ENCODE measurements at regions not wholly inside any gene's neighbourhood (a gene's known extent, or its start where the extent isn't known, plus 50 kb on each side); places are given as distances from the start of the nearest gene placed in this dataset.

GRCh38 chr5:167460449-167461020, 830.9 kb upstream of the WWC1 start:
- ATAC-seq (no peak), DNase-seq (no peak)
- Mint-ChIP-seq H3K4me1 (ENCODE audit: low read depth) (no peaks in the 10 kb centered on the region), H3K27ac (no peak overlapping the region), H3K36me3 (ENCODE audit: low read depth) (no peaks in the 10 kb centered on the region), H3K27me3 (no peaks in the 10 kb centered on the region), H3K4me3 (no peak overlapping the region), H3K9me3 (peaks cover 10% of the 10 kb centered on the region)
- ChIA-PET POLR2A (no interaction called here), CTCF (no interaction called here)
- TF ChIP-seq CTCF (IDR thresholded peaks at IDR 0.05): no peak
- intact Hi-C loops (cut with micrococcal nuclease): no loop called here

- ATAC-seq: no peak
- H3K36me3 Mint-ChIP-seq (ENCODE audit: low read depth): no peaks in the 10 kb centered on the region
- peaks cover 8% of the 10 kb centered on the region for H3K9me3 Mint-ChIP-seq
- ChIA-PET POLR2A (no interaction called here), CTCF (no interaction called here)
- no peak for TF ChIP-seq CTCF (IDR thresholded peaks at IDR 0.05)
- H3K4me3 Mint-ChIP-seq: no peak overlapping the region
- no peak overlapping the region for H3K27ac Mint-ChIP-seq
- no peak for DNase-seq
- H3K27me3 Mint-ChIP-seq: no peaks in the 10 kb centered on the region
- intact Hi-C loops (cut with micrococcal nuclease): no loop called here
- H3K4me1 Mint-ChIP-seq (ENCODE audit: low read depth): no peaks in the 10 kb centered on the region
These were observed 827.5 kb upstream of the WWC1 start for GRCh38 chr5:167463939-167464338.

GRCh38 chr5:167466992-167467391, 824.5 kb upstream of the WWC1 start:
- intact Hi-C loops (cut with micrococcal nuclease): no loop called here
- no peak for DNase-seq
- TF ChIP-seq CTCF (IDR thresholded peaks at IDR 0.05): no peak
- ChIA-PET CTCF (no interaction called here), POLR2A (no interaction called here)
- Mint-ChIP-seq H3K36me3 (ENCODE audit: low read depth) (no peaks in the 10 kb centered on the region), H3K4me3 (no peak overlapping the region), H3K4me1 (ENCODE audit: low read depth) (no peaks in the 10 kb centered on the region), H3K9me3 (peaks cover 8% of the 10 kb centered on the region), H3K27ac (no peak overlapping the region), H3K27me3 (no peaks in the 10 kb centered on the region)
- ATAC-seq: no peak

- no peak for DNase-seq
- intact Hi-C loops (cut with micrococcal nuclease): no loop called here
- CTCF ChIA-PET: no interaction called here
- no peak for TF ChIP-seq CTCF (IDR thresholded peaks at IDR 0.05)
- ATAC-seq: no peak
- H3K9me3 Mint-ChIP-seq: no peaks in the 10 kb centered on the region
- H3K4me3 Mint-ChIP-seq: no peak overlapping the region
- no peaks in the 10 kb centered on the region for H3K36me3 Mint-ChIP-seq (ENCODE audit: low read depth)
- H3K4me1 Mint-ChIP-seq (ENCODE audit: low read depth): no peaks in the 10 kb centered on the region
- POLR2A ChIA-PET: no interaction called here
- H3K27me3 Mint-ChIP-seq: no peaks in the 10 kb centered on the region
- H3K27ac Mint-ChIP-seq: no peak overlapping the region
These were observed 818.8 kb upstream of the WWC1 start for GRCh38 chr5:167472566-167473108.

- ChIA-PET POLR2A (no interaction called here), CTCF (no interaction called here)
- no peaks in the 10 kb centered on the region for H3K4me1 Mint-ChIP-seq (ENCODE audit: low read depth)
- H3K36me3 Mint-ChIP-seq (ENCODE audit: low read depth): no peaks in the 10 kb centered on the region
- ATAC-seq (no peak), DNase-seq (no peak)
- no peaks in the 10 kb centered on the region for H3K27me3 Mint-ChIP-seq
- no peak overlapping the region for H3K4me3 Mint-ChIP-seq
- H3K9me3 Mint-ChIP-seq: no peaks in the 10 kb centered on the region
- no peak for TF ChIP-seq CTCF (IDR thresholded peaks at IDR 0.05)
- no peak overlapping the region for H3K27ac Mint-ChIP-seq
- intact Hi-C loops (cut with micrococcal nuclease): no loop called here
These were observed 813.3 kb upstream of the WWC1 start for GRCh38 chr5:167478188-167478587.

Data from activated CD8-positive, alpha-beta T cell treated with anti-CD3 and anti-CD28 coated beads for 36 hours (primary cell).